GM21576 (cell line): ENCODE measurements at regions not wholly inside any gene's neighbourhood (a gene's known extent, or its start where the extent isn't known, plus 50 kb on each side); places are given as distances from the start of the nearest gene placed in this dataset.

ENCODE experiments used
- ATAC-seq: cut with Tn5 transposase; IDR thresholded peaks from one replicate; pipeline ENCODE4 v1.9.1; 2021; ENCODE audit warnings: mild to moderate bottlenecking, moderate library complexity; ENCODE audit not compliant: unreplicated experiment

- no peak for ATAC-seq
These were observed 54.6 kb downstream of the ZFP36L2 start for GRCh38 chr2:43171789-43172188.

- ATAC-seq: no peak
These were observed 55.9 kb downstream of the ZFP36L2 start for GRCh38 chr2:43170405-43171105.

- no peak for ATAC-seq
These were observed 56.4 kb downstream of the ZFP36L2 start for GRCh38 chr2:43169987-43170386.

- ATAC-seq: peak; percentile 39
These were observed 57.1 kb downstream of the ZFP36L2 start for GRCh38 chr2:43169099-43169945.

GRCh38 chr2:43168016-43168369 is 58.4 kb downstream of the ZFP36L2 start:
- ATAC-seq: no peak

- ATAC-seq: no peak
These were observed 60.9 kb downstream of the ZFP36L2 start for GRCh38 chr2:43165378-43166069.

GRCh38 chr2:43164686-43165085 is 61.7 kb downstream of the ZFP36L2 start:
- no peak for ATAC-seq

- no peak for ATAC-seq
These were observed 62.7 kb downstream of the ZFP36L2 start for GRCh38 chr2:43163584-43164270.

- ATAC-seq: no peak
These were observed 64.0 kb downstream of the ZFP36L2 start for GRCh38 chr2:43162511-43162776.

GRCh38 chr2:43161650-43162510 is 64.5 kb downstream of the ZFP36L2 start:
- ATAC-seq: no peak

GRCh38 chr2:43160778-43161177 is 65.6 kb downstream of the ZFP36L2 start:
- ATAC-seq: no peak

GRCh38 chr2:43159797-43160196 is 66.6 kb downstream of the ZFP36L2 start:
- no peak for ATAC-seq

- ATAC-seq: peak; percentile 12
These were observed 68.0 kb downstream of the ZFP36L2 start for GRCh38 chr2:43158259-43158880.

GRCh38 chr2:43157506-43158246 is 68.7 kb downstream of the ZFP36L2 start:
- ATAC-seq: no peak

GRCh38 chr2:43155851-43156411 is 70.5 kb downstream of the ZFP36L2 start:
- ATAC-seq: no peak

GRCh38 chr2:43154685-43155084 is 71.7 kb downstream of the ZFP36L2 start:
- no peak for ATAC-seq

- no peak for ATAC-seq
These were observed 73.4 kb downstream of the ZFP36L2 start for GRCh38 chr2:43152741-43153647.

- ATAC-seq: no peak
These were observed 74.2 kb downstream of the ZFP36L2 start for GRCh38 chr2:43152186-43152585.
